Neural progenitor cell (in vitro differentiated cells): ENCODE measurements at regions not wholly inside any gene's neighbourhood (a gene's known extent, or its start where the extent isn't known, plus 50 kb on each side); places are given as distances from the start of the nearest gene placed in this dataset.

Experiments
- CTCF ChIP-seq: fragments of 200-600 bp; sonication (generic); IDR thresholded peaks from 2 replicates; pipeline ENCODE4 v1.5.1; 2017; ENCODE audit warnings: antibody characterized with exemption, mild to moderate bottlenecking
- EZH2 ChIP-seq: fragments of 200-600 bp; sonication (generic); IDR thresholded peaks from 2 replicates; pipeline ENCODE4 v1.6.1; 2017; ENCODE audit warnings: antibody characterized with exemption, mild to moderate bottlenecking, moderate library complexity

DNA sequence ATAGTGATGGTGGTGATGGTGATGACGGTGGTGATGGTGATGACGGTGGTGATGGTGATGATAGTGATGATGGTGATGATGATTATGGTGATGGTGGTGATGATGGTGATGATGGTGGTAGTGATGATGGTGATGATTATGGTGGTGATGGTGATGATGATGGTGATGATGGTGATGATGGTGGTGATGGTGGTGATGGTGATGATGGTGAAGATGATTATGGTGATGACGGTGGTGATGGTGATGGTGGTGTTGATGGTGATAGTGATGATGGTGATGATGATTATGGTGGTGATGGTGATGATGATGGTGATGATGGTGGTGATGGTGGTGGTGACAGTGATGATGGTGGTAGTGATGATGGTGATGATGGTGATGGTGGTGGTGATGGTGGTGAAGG, 149.2 kb upstream of the IRX1 start:
- TF ChIP-seq CTCF, result no peak
- TF ChIP-seq EZH2, result no peak
